ENCODE measurements at regions not wholly inside any gene's neighbourhood (a gene's known extent, or its start where the extent isn't known, plus 50 kb on each side); places are given as distances from the start of the nearest gene placed in this dataset.

- DNase-seq (ENCODE audit: low read depth, low spot score): no peak
- no peaks in the 10 kb centered on the region for H3K36me3 ChIP-seq (ENCODE audit: insufficient read depth, insufficient read length, low read length)
- H3K27me3 ChIP-seq (ENCODE audit: insufficient read depth, insufficient read length): no peaks in the 10 kb centered on the region
- H3K9me3 ChIP-seq (ENCODE audit: insufficient read depth, low read length): no peaks in the 10 kb centered on the region
- no peak overlapping the region for H3K4me3 ChIP-seq (ENCODE audit: insufficient read length, low read depth)
- TF ChIP-seq YY1 (IDR thresholded peaks at IDR 0.05; ENCODE audit: insufficient read depth, insufficient read length): no peak
- TF ChIP-seq SUZ12 (IDR thresholded peaks at IDR 0.05; ENCODE audit: extremely low read depth, insufficient read depth, insufficient read length): no peak
- TF ChIP-seq ZNF274 (IDR thresholded peaks at IDR 0.05; ENCODE audit: low read depth, low read length): no peak
- H3K9ac ChIP-seq (ENCODE audit: insufficient read length, low read depth): no peak overlapping the region
- no peaks in the 10 kb centered on the region for H3K4me1 ChIP-seq (ENCODE audit: insufficient read depth, insufficient read length)
These were observed 347.2 kb upstream of the MEF2C start for GRCh38 chr5:89230178-89230577.

DNA sequence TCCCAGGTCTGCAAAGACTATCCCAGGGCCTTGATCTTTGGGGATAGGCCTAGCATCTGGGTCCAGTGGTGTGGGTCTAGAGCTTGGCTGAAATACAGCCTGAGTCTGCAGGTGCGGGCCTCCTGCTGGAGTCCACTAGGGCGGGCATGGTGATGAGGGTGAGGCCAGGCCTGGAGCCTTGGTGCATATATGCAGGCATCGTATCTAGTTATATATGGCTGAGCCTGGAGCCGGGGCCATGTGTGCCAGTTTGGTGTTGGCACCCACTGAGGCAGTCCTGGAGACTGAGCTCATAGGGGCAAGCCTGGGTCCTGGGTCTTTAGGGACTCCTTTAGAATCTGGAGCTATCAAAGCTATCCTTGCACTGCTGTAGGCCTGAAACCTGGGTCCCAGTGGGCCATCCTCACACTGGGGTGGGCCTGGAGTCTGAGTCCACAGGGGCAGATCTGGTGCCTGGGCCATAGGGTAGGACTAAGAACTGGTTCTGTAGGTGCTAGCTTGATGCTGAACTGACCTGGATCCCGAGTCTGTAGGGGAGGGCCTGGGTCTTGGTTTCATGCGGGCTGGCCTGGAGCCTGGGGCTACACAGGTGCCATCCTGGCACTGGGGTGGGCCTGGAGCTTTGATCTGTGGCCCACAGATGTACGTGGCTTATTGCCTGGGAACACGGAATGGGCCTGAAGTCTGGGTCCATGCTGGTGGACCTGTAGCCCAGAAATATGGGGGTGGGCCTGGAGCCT is 346.5 kb upstream of the MEF2C start:
- no peak for DNase-seq (ENCODE audit: low read depth, low spot score)
- TF ChIP-seq SUZ12 (IDR thresholded peaks at IDR 0.05; ENCODE audit: extremely low read depth, insufficient read depth, insufficient read length) (no peak), YY1 (IDR thresholded peaks at IDR 0.05; ENCODE audit: insufficient read depth, insufficient read length) (no peak), ZNF274 (IDR thresholded peaks at IDR 0.05; ENCODE audit: low read depth, low read length) (no peak)
- Histone ChIP-seq H3K4me3 (ENCODE audit: insufficient read length, low read depth) (no peak overlapping the region), H3K9me3 (ENCODE audit: insufficient read depth, low read length) (no peaks in the 10 kb centered on the region), H3K36me3 (ENCODE audit: insufficient read depth, insufficient read length, low read length) (no peaks in the 10 kb centered on the region), H3K4me1 (ENCODE audit: insufficient read depth, insufficient read length) (no peaks in the 10 kb centered on the region), H3K27me3 (ENCODE audit: insufficient read depth, insufficient read length) (no peaks in the 10 kb centered on the region), H3K9ac (ENCODE audit: insufficient read length, low read depth) (no peak overlapping the region)

GRCh38 chr5:89228355-89228754 is 345.4 kb upstream of the MEF2C start:
- H3K27me3 ChIP-seq (ENCODE audit: insufficient read depth, insufficient read length): no peaks in the 10 kb centered on the region
- DNase-seq (ENCODE audit: low read depth, low spot score): no peak
- H3K9me3 ChIP-seq (ENCODE audit: insufficient read depth, low read length): no peaks in the 10 kb centered on the region
- H3K9ac ChIP-seq (ENCODE audit: insufficient read length, low read depth): no peak overlapping the region
- H3K36me3 ChIP-seq (ENCODE audit: insufficient read depth, insufficient read length, low read length): no peaks in the 10 kb centered on the region
- H3K4me1 ChIP-seq (ENCODE audit: insufficient read depth, insufficient read length): no peaks in the 10 kb centered on the region
- no peak overlapping the region for H3K4me3 ChIP-seq (ENCODE audit: insufficient read length, low read depth)
- TF ChIP-seq YY1 (IDR thresholded peaks at IDR 0.05; ENCODE audit: insufficient read depth, insufficient read length) (no peak), SUZ12 (IDR thresholded peaks at IDR 0.05; ENCODE audit: extremely low read depth, insufficient read depth, insufficient read length) (no peak), ZNF274 (IDR thresholded peaks at IDR 0.05; ENCODE audit: low read depth, low read length) (no peak)

- H3K4me1 ChIP-seq (ENCODE audit: insufficient read depth, insufficient read length): no peaks in the 10 kb centered on the region
- DNase-seq (ENCODE audit: low read depth, low spot score): no peak
- no peaks in the 10 kb centered on the region for H3K36me3 ChIP-seq (ENCODE audit: insufficient read depth, insufficient read length, low read length)
- H3K27me3 ChIP-seq (ENCODE audit: insufficient read depth, insufficient read length): no peaks in the 10 kb centered on the region
- TF ChIP-seq SUZ12 (IDR thresholded peaks at IDR 0.05; ENCODE audit: extremely low read depth, insufficient read depth, insufficient read length): no peak
- TF ChIP-seq ZNF274 (IDR thresholded peaks at IDR 0.05; ENCODE audit: low read depth, low read length): no peak
- no peak for TF ChIP-seq YY1 (IDR thresholded peaks at IDR 0.05; ENCODE audit: insufficient read depth, insufficient read length)
- no peak overlapping the region for H3K9ac ChIP-seq (ENCODE audit: insufficient read length, low read depth)
- no peaks in the 10 kb centered on the region for H3K9me3 ChIP-seq (ENCODE audit: insufficient read depth, low read length)
- H3K4me3 ChIP-seq (ENCODE audit: insufficient read length, low read depth): no peak overlapping the region
These were observed 335.4 kb upstream of the MEF2C start for GRCh38 chr5:89218364-89218763.

GRCh38 chr5:89216606-89217005 is 333.6 kb upstream of the MEF2C start:
- H3K4me1 ChIP-seq (ENCODE audit: insufficient read depth, insufficient read length): no peaks in the 10 kb centered on the region
- no peaks in the 10 kb centered on the region for H3K27me3 ChIP-seq (ENCODE audit: insufficient read depth, insufficient read length)
- no peak for DNase-seq (ENCODE audit: low read depth, low spot score)
- no peak for TF ChIP-seq SUZ12 (IDR thresholded peaks at IDR 0.05; ENCODE audit: extremely low read depth, insufficient read depth, insufficient read length)
- TF ChIP-seq YY1 (IDR thresholded peaks at IDR 0.05; ENCODE audit: insufficient read depth, insufficient read length): no peak
- TF ChIP-seq ZNF274 (IDR thresholded peaks at IDR 0.05; ENCODE audit: low read depth, low read length): no peak
- no peak overlapping the region for H3K4me3 ChIP-seq (ENCODE audit: insufficient read length, low read depth)
- H3K36me3 ChIP-seq (ENCODE audit: insufficient read depth, insufficient read length, low read length): no peaks in the 10 kb centered on the region
- H3K9ac ChIP-seq (ENCODE audit: insufficient read length, low read depth): no peak overlapping the region
- H3K9me3 ChIP-seq (ENCODE audit: insufficient read depth, low read length): no peaks in the 10 kb centered on the region

- Histone ChIP-seq H3K4me1 (ENCODE audit: insufficient read depth, insufficient read length) (no peaks in the 10 kb centered on the region), H3K36me3 (ENCODE audit: insufficient read depth, insufficient read length, low read length) (no peaks in the 10 kb centered on the region), H3K27me3 (ENCODE audit: insufficient read depth, insufficient read length) (no peaks in the 10 kb centered on the region), H3K9me3 (ENCODE audit: insufficient read depth, low read length) (no peaks in the 10 kb centered on the region), H3K4me3 (ENCODE audit: insufficient read length, low read depth) (no peak overlapping the region), H3K9ac (ENCODE audit: insufficient read length, low read depth) (no peak overlapping the region)
- no peak for DNase-seq (ENCODE audit: low read depth, low spot score)
- TF ChIP-seq ZNF274 (IDR thresholded peaks at IDR 0.05; ENCODE audit: low read depth, low read length): no peak
- no peak for TF ChIP-seq YY1 (IDR thresholded peaks at IDR 0.05; ENCODE audit: insufficient read depth, insufficient read length)
- no peak for TF ChIP-seq SUZ12 (IDR thresholded peaks at IDR 0.05; ENCODE audit: extremely low read depth, insufficient read depth, insufficient read length)
These were observed 330.6 kb upstream of the MEF2C start for GRCh38 chr5:89213573-89213972.

- Histone ChIP-seq H3K4me3 (ENCODE audit: insufficient read length, low read depth) (no peak overlapping the region), H3K27me3 (ENCODE audit: insufficient read depth, insufficient read length) (no peaks in the 10 kb centered on the region), H3K36me3 (ENCODE audit: insufficient read depth, insufficient read length, low read length) (no peaks in the 10 kb centered on the region), H3K4me1 (ENCODE audit: insufficient read depth, insufficient read length) (no peaks in the 10 kb centered on the region), H3K9me3 (ENCODE audit: insufficient read depth, low read length) (no peaks in the 10 kb centered on the region), H3K9ac (ENCODE audit: insufficient read length, low read depth) (no peak overlapping the region)
- TF ChIP-seq SUZ12 (IDR thresholded peaks at IDR 0.05; ENCODE audit: extremely low read depth, insufficient read depth, insufficient read length) (no peak), YY1 (IDR thresholded peaks at IDR 0.05; ENCODE audit: insufficient read depth, insufficient read length) (no peak), ZNF274 (IDR thresholded peaks at IDR 0.05; ENCODE audit: low read depth, low read length) (no peak)
- no peak for DNase-seq (ENCODE audit: low read depth, low spot score)
These were observed 328.9 kb upstream of the MEF2C start for GRCh38 chr5:89211836-89212235.

Data from NT2/D1 (cell line).